DOHH2 (cell line): ENCODE measurements at regions not wholly inside any gene's neighbourhood (a gene's known extent, or its start where the extent isn't known, plus 50 kb on each side); places are given as distances from the start of the nearest gene placed in this dataset.

Experiments
- H3F3A ChIP-seq: fragments of 200-600 bp; sonication (generic), shearing (Covaris generic); 2 replicates; pipeline ENCODE4 v1.6.0; 2016; ENCODE audit warnings: antibody characterized with exemption, mild to moderate bottlenecking; ENCODE audit not compliant: control insufficient read depth, insufficient read depth
- H3K27ac ChIP-seq: fragments of 200-600 bp; sonication (generic); 2 replicates; pipeline ENCODE4 v1.5.1; 2014; ENCODE audit warnings: low read depth, mild to moderate bottlenecking, low read length, moderate library complexity
- H3K27me3 ChIP-seq: fragments of 200-600 bp; sonication (generic); 2 replicates; pipeline ENCODE4 v1.6.1; 2014; ENCODE audit warnings: mild to moderate bottlenecking, low read length, mixed read lengths; ENCODE audit not compliant: control insufficient read depth
- H3K36me3 ChIP-seq: fragments of 200-600 bp; sonication (generic); 2 replicates; pipeline ENCODE4 v1.6.1; 2014; ENCODE audit warnings: mild to moderate bottlenecking, low read length, moderate library complexity, mixed read lengths; ENCODE audit not compliant: control insufficient read depth
- H3K4me1 ChIP-seq: fragments of 200-600 bp; sonication (generic); 2 replicates; pipeline ENCODE4 v1.6.1; 2014; ENCODE audit warnings: mild to moderate bottlenecking, low read length, mixed read lengths; ENCODE audit not compliant: control insufficient read depth
- H3K4me2 ChIP-seq: fragments of 200-600 bp; sonication (generic); 2 replicates; pipeline ENCODE4 v1.6.0; 2014; ENCODE audit warnings: mild to moderate bottlenecking, low read length, moderate library complexity
- H3K4me3 ChIP-seq: fragments of 200-600 bp; sonication (generic); 2 replicates; pipeline ENCODE4 v1.5.1; 2014; ENCODE audit warnings: mild to moderate bottlenecking, low read length, mixed read lengths
- H3K79me2 ChIP-seq: fragments of 200-600 bp; sonication (generic); 2 replicates; pipeline ENCODE4 v1.6.1; 2014; ENCODE audit warnings: mild to moderate bottlenecking, low read length, mixed read lengths; ENCODE audit not compliant: control insufficient read depth
- H3K9me2 ChIP-seq: fragments of 200-600 bp; sonication (generic); replicated peaks from 2 replicates; pipeline ENCODE4 v1.6.1; 2014; ENCODE audit warnings: mild to moderate bottlenecking, low read length, mixed read lengths; ENCODE audit not compliant: control insufficient read depth
- H3K9me3 ChIP-seq: fragments of 200-600 bp; sonication (generic); 2 replicates; pipeline ENCODE4 v1.6.1; 2014; ENCODE audit warnings: antibody characterized with exemption, low read length, mixed read lengths; ENCODE audit not compliant: control insufficient read depth, insufficient read depth
- H4K20me1 ChIP-seq: fragments of 200-600 bp; sonication (generic); 2 replicates; pipeline ENCODE4 v1.6.0; 2014; ENCODE audit warnings: low read depth, mild to moderate bottlenecking, antibody characterized with exemption, low read length, moderate library complexity; ENCODE audit not compliant: control insufficient read depth, insufficient read depth
- CTCF ChIP-seq: fragments of 200-600 bp; sonication (generic); IDR thresholded peaks from one replicate; pipeline ENCODE4 v1.5.1; 2014; ENCODE audit warnings: antibody characterized with exemption, mild to moderate bottlenecking, low read depth, low read length; ENCODE audit not compliant: poor library complexity, severe bottlenecking
- EZH2phosphoT487 ChIP-seq: fragments of 200-600 bp; sonication (generic); IDR thresholded peaks from 2 replicates; pipeline ENCODE4 v1.6.1; 2017; ENCODE audit warnings: borderline replicate concordance, mild to moderate bottlenecking, antibody characterized with exemption, low read length, moderate library complexity, mixed read lengths

- Histone ChIP-seq H3K27me3 (no peaks in the 10 kb centered on the region), H3K9me2 (no peaks in the 10 kb centered on the region), H3K9me3 (no peaks in the 10 kb centered on the region), H3K27ac (no peak overlapping the region), H3F3A (no peaks in the 10 kb centered on the region), H3K4me1 (peaks cover 5% of the 10 kb centered on the region), H3K4me3 (no peak overlapping the region), H3K36me3 (no peaks in the 10 kb centered on the region), H4K20me1 (no peaks in the 10 kb centered on the region), H3K79me2 (no peaks in the 10 kb centered on the region), H3K4me2 (no peak overlapping the region)
- TF ChIP-seq EZH2phosphoT487 (no peak), CTCF (no peak)
Observed at GRCh38 chr1:81510701-81511100, 290.0 kb upstream of the ADGRL2 start.

GRCh38 chr1:81509594-81509993 lies 291.1 kb upstream of the ADGRL2 start:
- H3K9me3 ChIP-seq = no peaks in the 10 kb centered on the region
- no peak overlapping the region for H3K27ac ChIP-seq
- no peak overlapping the region for H3K4me2 ChIP-seq
- H3K27me3 ChIP-seq = no peaks in the 10 kb centered on the region
- H3K4me3 ChIP-seq = no peak overlapping the region
- no peak for TF ChIP-seq EZH2phosphoT487
- no peak for TF ChIP-seq CTCF
- H3K4me1 ChIP-seq = peaks cover 6% of the 10 kb centered on the region
- no peaks in the 10 kb centered on the region for H3K9me2 ChIP-seq
- H3K79me2 ChIP-seq = no peaks in the 10 kb centered on the region
- no peaks in the 10 kb centered on the region for H4K20me1 ChIP-seq
- no peaks in the 10 kb centered on the region for H3K36me3 ChIP-seq
- no peaks in the 10 kb centered on the region for H3F3A ChIP-seq

- no peaks in the 10 kb centered on the region for H3K27me3 ChIP-seq
Observed at GRCh38 chr1:81506699-81507098, 294.0 kb upstream of the ADGRL2 start.

More at GRCh38 chr1:81506699-81507098, 294.0 kb upstream of the ADGRL2 start:
- Histone ChIP-seq H3K79me2 (no peaks in the 10 kb centered on the region), H3K9me3 (no peaks in the 10 kb centered on the region), H3K4me2 (no peak overlapping the region), H3K4me3 (no peak overlapping the region), H3K36me3 (no peaks in the 10 kb centered on the region), H3F3A (no peaks in the 10 kb centered on the region), H3K27ac (no peak overlapping the region), H3K4me1 (peaks cover 6% of the 10 kb centered on the region), H4K20me1 (no peaks in the 10 kb centered on the region), H3K9me2 (no peaks in the 10 kb centered on the region)
- no peak for TF ChIP-seq CTCF
- no peak for TF ChIP-seq EZH2phosphoT487
